HCT116 (cell line): ENCODE measurements at regions not wholly inside any gene's neighbourhood (a gene's known extent, or its start where the extent isn't known, plus 50 kb on each side); places are given as distances from the start of the nearest gene placed in this dataset.

Experiments
- ATAC-seq: fragments of 200-7000 bp; cut with Tn5 transposase; 2 replicates; pipeline ENCODE4 v1.9.1; 2020; ENCODE audit warnings: mild to moderate bottlenecking, moderate library complexity
- BruUV-seq: library from RNA; stranded (reverse); fragments of 400-500 nt; replicated peaks from 2 replicates; lab custom pipeline; 2021; lab: Mats Ljungman, UMichigan
- CTCF ChIA-PET: fragments of 300-600 bp; sonication (Branson Sonifier 250); formaldehyde crosslinking; loops from one replicate; lab custom pipeline; 2021; ENCODE audit warnings: antibody characterized with exemption; lab: Charles Lee
- POLR2A ChIA-PET: fragments of 300-600, 350-600 bp; sonication (Branson Sonifier 250); formaldehyde crosslinking; loops from one replicate; lab custom pipeline; 2021; ENCODE audit warnings: antibody characterized with exemption; lab: Charles Lee
- RAD21 ChIA-PET, 2 experiments: fragments of 300-600 bp; sonication (Branson Sonifier 250); formaldehyde crosslinking; loops; one replicate each; lab custom pipeline; 2023; ENCODE audit warnings: low total read pairs in 2 of 2; ENCODE audit not compliant: uncharacterized antibody in 2 of 2, unreplicated experiment in 2 of 2, low non-redundant PET in 1 of 2; lab: Charles Lee
- DNase-seq: peaks from one replicate; pipeline ENCODE4 v3.0.0-alpha.2; 2010; ENCODE audit warnings: low read depth, low spot score
- H2AFZ ChIP-seq: fragments of 200-600 bp; shearing (Covaris generic), sonication (generic); 2 replicates; pipeline ENCODE4 v1.6.1; 2017; ENCODE audit warnings: low read depth, mixed run types, mixed read lengths, antibody characterized with exemption, low read length; ENCODE audit not compliant: poor library complexity, severe bottlenecking
- H3K27ac ChIP-seq: 2 replicates; pipeline ENCODE4 v1.5.1; 2012; ENCODE audit warnings: low read depth, low read length
- H3K27me3 ChIP-seq: fragments of 200-600 bp; sonication (generic); 2 replicates; pipeline ENCODE4 v1.6.1; 2016; ENCODE audit warnings: mixed run types, low read length, mixed read lengths; ENCODE audit not compliant: insufficient read depth
- H3K36me3 ChIP-seq, 2 experiments: fragments of 200-500 bp in 1 of 2; fragments of 200-600 bp in 1 of 2; sonication (Bioruptor generic) in 1 of 2; sonication (generic) in 1 of 2; 2 replicates each; pipeline versions ENCODE4 v1.5.1 to v1.6.1; 2014 to 2016; ENCODE audit warnings: low read length in 2 of 2, inconsistent platforms in 1 of 2, mixed read lengths in 1 of 2, mixed run types in 1 of 2; ENCODE audit not compliant: insufficient read depth in 2 of 2, control insufficient read depth in 1 of 2
- H3K4me1 ChIP-seq, 2 experiments: fragments of 200-600 bp in 1 of 2; sonication (generic) in 1 of 2; 2 replicates each; pipeline versions ENCODE4 v1.5.1 to v1.6.1; 2012 to 2017; ENCODE audit warnings: low read length in 2 of 2, inconsistent platforms in 1 of 2, mild to moderate bottlenecking in 1 of 2, mixed read lengths in 1 of 2, mixed run types in 1 of 2, moderate library complexity in 1 of 2; ENCODE audit not compliant: insufficient read depth in 2 of 2, control insufficient read depth in 1 of 2
- H3K4me2 ChIP-seq: fragments of 200-600 bp; sonication (generic); 2 replicates; pipeline ENCODE4 v1.6.1; 2017; ENCODE audit warnings: mixed run types, low read length, mixed read lengths
- H3K4me3 ChIP-seq, 2 experiments: fragments of 200-600 bp in 1 of 2; sonication (generic) in 1 of 2; replicated peaks in 1 of 2; 2 replicates each; pipeline ENCODE4 v1.5.1; 2011 to 2016; ENCODE audit warnings: low read length in 2 of 2, control low read depth in 1 of 2, low read depth in 1 of 2, mild to moderate bottlenecking in 1 of 2, mixed read lengths in 1 of 2, mixed run types in 1 of 2
- H3K79me2 ChIP-seq: fragments of 200-600 bp; sonication (generic); 2 replicates; pipeline ENCODE4 v1.6.1; 2017; ENCODE audit warnings: mild to moderate bottlenecking, mixed run types, low read length, moderate library complexity, mixed read lengths; ENCODE audit not compliant: insufficient read depth
- H3K9ac ChIP-seq: fragments of 200-600 bp; sonication (generic); 2 replicates; pipeline ENCODE4 v1.6.1; 2016; ENCODE audit warnings: low read length, mixed read lengths
- H3K9me2 ChIP-seq: fragments of 200-600 bp; sonication (generic), shearing (Covaris generic); 2 replicates; pipeline ENCODE4 v1.6.1; 2017; ENCODE audit warnings: mixed run types, mild to moderate bottlenecking, moderate library complexity; ENCODE audit not compliant: insufficient read depth
- H3K9me3 ChIP-seq, 2 experiments: fragments of 200-500 bp in 1 of 2; fragments of 200-600 bp in 1 of 2; sonication (Bioruptor generic) in 1 of 2; sonication (generic) in 1 of 2; 2 replicates each; pipeline ENCODE4 v1.6.1; 2014 to 2017; ENCODE audit warnings: low read length in 2 of 2, mixed read lengths in 2 of 2, inconsistent platforms in 1 of 2, low read depth in 1 of 2, mild to moderate bottlenecking in 1 of 2, mixed run types in 1 of 2, moderate library complexity in 1 of 2; ENCODE audit not compliant: control insufficient read depth in 1 of 2, insufficient read depth in 1 of 2
- H4K20me1 ChIP-seq: fragments of 200-600 bp; sonication (generic), shearing (Covaris generic); 2 replicates; pipeline ENCODE4 v1.6.1; 2017; ENCODE audit warnings: mixed run types, mild to moderate bottlenecking, moderate library complexity; ENCODE audit not compliant: insufficient read depth
- CBX3 ChIP-seq: IDR thresholded peaks from 2 replicates; pipeline ENCODE4 v1.6.1; 2012; ENCODE audit warnings: low read depth
- CEBPB ChIP-seq: IDR thresholded peaks from 2 replicates; pipeline ENCODE4 v1.6.1; 2012; ENCODE audit warnings: low read depth
- EGR1 ChIP-seq: IDR thresholded peaks from 2 replicates; pipeline ENCODE4 v1.6.1; 2012; ENCODE audit warnings: low read depth
- ELF1 ChIP-seq: IDR thresholded peaks from 2 replicates; pipeline ENCODE4 v1.6.1; 2012; ENCODE audit warnings: low read depth, borderline replicate concordance
- FOSL1 ChIP-seq: IDR thresholded peaks from 2 replicates; pipeline ENCODE4 v1.6.1; 2012; ENCODE audit warnings: low read depth
- POLR2AphosphoS5 ChIP-seq: IDR thresholded peaks from 2 replicates; pipeline ENCODE4 v1.6.1; 2011; ENCODE audit warnings: mild to moderate bottlenecking, low read depth, low read length, moderate library complexity
- SIN3A ChIP-seq: IDR thresholded peaks from 2 replicates; pipeline ENCODE4 v1.6.1; 2012; ENCODE audit warnings: low read depth
- SP1 ChIP-seq: IDR thresholded peaks from 2 replicates; pipeline ENCODE4 v1.6.1; 2012; ENCODE audit warnings: low read depth
- SRF ChIP-seq: IDR thresholded peaks from 2 replicates; pipeline ENCODE4 v1.6.1; 2012; ENCODE audit warnings: low read depth
- TCF7L2 ChIP-seq: IDR thresholded peaks from 2 replicates; pipeline ENCODE4 v1.7.0; 2011; ENCODE audit warnings: borderline replicate concordance, inconsistent platforms; ENCODE audit not compliant: insufficient read depth, insufficient read length; ENCODE audit errors: extremely low read depth
- YY1 ChIP-seq: IDR thresholded peaks from 2 replicates; pipeline ENCODE4 v1.6.1; 2011; ENCODE audit warnings: low read length, low read depth, moderate library complexity, mild to moderate bottlenecking; ENCODE audit not compliant: insufficient replicate concordance; ENCODE audit errors: extremely low read depth
- ZFX ChIP-seq: fragments of 450-650 bp; IDR thresholded peaks from 2 replicates; pipeline ENCODE4 v1.6.1; 2017
- intact Hi-C: fragments of 100-400 bp; cut with micrococcal nuclease; formaldehyde crosslinking; loops from 2 replicates; pipeline ENCODE4 v1.10.0; 2022
- TF ChIP-seq, protein P1 (sequence below): IDR thresholded peaks from 2 replicates; pipeline ENCODE4 v1.6.1; 2012
- TF ChIP-seq, protein P2 (sequence below): IDR thresholded peaks from 2 replicates; pipeline ENCODE4 v1.6.1; 2012
- TF ChIP-seq, protein P3 (sequence below), 3 experiments: fragments of 200-600 bp in 1 of 3; sonication (generic) in 1 of 3; IDR thresholded peaks in 2 of 3; conservative IDR thresholded peaks in 1 of 3; 2 replicates each; pipeline ENCODE4 v1.5.1; 2012 to 2017; ENCODE audit warnings: low read depth in 2 of 3, low read length in 2 of 3, antibody characterized with exemption in 1 of 3, borderline replicate concordance in 1 of 3, control low read depth in 1 of 3, mild to moderate bottlenecking in 1 of 3, mixed read lengths in 1 of 3, mixed run types in 1 of 3, moderate library complexity in 1 of 3; ENCODE audit not compliant: insufficient read depth in 1 of 3

DNA sequence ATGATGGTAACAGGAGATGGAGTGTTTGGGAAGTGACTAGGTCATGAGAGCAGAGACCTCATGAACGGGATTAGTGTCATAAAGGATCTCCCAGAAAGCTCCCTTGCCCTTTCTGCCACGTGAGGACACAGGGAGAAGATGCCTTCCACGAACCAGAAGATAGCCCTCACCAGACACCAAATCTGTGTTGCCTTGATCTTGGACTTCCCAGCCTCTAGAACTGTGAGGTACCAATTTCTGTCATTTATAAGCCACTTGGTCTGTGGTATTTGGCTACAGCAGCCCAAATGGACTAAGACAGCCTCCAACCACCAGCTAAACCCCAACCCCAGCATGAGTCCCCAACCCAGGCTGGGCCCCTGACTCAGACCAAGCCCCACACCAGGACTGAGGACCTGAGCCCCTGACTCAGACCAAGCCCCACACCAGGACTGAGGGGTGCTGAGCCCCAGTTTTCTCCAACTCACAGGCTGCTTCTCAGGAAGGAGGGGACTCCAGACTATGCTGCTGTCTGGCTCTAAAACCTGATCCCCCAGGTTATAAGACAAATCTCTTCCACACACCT is 54.1 kb downstream of the PTPRS start:
- TF ChIP-seq CBX3 = no peak
- TF ChIP-seq TCF7L2 = no peak
- TF ChIP-seq YY1 = no peak
- TF ChIP-seq ELF1 = no peak
- TF ChIP-seq, protein P1, sequence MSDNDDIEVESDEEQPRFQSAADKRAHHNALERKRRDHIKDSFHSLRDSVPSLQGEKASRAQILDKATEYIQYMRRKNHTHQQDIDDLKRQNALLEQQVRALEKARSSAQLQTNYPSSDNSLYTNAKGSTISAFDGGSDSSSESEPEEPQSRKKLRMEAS = no peak
- TF ChIP-seq CEBPB = no peak
- TF ChIP-seq, protein P2, sequence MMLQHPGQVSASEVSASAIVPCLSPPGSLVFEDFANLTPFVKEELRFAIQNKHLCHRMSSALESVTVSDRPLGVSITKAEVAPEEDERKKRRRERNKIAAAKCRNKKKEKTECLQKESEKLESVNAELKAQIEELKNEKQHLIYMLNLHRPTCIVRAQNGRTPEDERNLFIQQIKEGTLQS = no peak
- no peak for TF ChIP-seq FOSL1
- TF ChIP-seq EGR1 = no peak
- TF ChIP-seq, protein P3, sequence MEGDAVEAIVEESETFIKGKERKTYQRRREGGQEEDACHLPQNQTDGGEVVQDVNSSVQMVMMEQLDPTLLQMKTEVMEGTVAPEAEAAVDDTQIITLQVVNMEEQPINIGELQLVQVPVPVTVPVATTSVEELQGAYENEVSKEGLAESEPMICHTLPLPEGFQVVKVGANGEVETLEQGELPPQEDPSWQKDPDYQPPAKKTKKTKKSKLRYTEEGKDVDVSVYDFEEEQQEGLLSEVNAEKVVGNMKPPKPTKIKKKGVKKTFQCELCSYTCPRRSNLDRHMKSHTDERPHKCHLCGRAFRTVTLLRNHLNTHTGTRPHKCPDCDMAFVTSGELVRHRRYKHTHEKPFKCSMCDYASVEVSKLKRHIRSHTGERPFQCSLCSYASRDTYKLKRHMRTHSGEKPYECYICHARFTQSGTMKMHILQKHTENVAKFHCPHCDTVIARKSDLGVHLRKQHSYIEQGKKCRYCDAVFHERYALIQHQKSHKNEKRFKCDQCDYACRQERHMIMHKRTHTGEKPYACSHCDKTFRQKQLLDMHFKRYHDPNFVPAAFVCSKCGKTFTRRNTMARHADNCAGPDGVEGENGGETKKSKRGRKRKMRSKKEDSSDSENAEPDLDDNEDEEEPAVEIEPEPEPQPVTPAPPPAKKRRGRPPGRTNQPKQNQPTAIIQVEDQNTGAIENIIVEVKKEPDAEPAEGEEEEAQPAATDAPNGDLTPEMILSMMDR (IDR thresholded peaks at IDR 0.05 in 2 of 3, conservative IDR thresholded peaks at IDR 0.05 in 1 of 3; ENCODE audit: borderline replicate concordance in 1 of 3, insufficient read depth in 1 of 3, low read depth in 2 of 3, low read length in 2 of 3) = no peak
- no peak for TF ChIP-seq ZFX
- TF ChIP-seq SIN3A = no peak
- no peak for TF ChIP-seq POLR2AphosphoS5
- TF ChIP-seq SP1 = no peak
- TF ChIP-seq SRF = no peak
- peaks cover 3 to 7% of the 10 kb centered on the region in 2 experiments; a peak in 2 of 4 replicates for H3K36me3 ChIP-seq
- ChIA-PET RAD21 (no interaction called here), CTCF (no interaction called here), POLR2A (no interaction called here)
- DNase-seq (no peak), ATAC-seq (no peak)
- H3K27me3 ChIP-seq = no peaks in the 10 kb centered on the region
- BruUV-seq = no TSS peak
- H3K9ac ChIP-seq = no peak overlapping the region
- no peak overlapping the region for H3K4me3 ChIP-seq
- H3K79me2 ChIP-seq = peaks cover 33% of the 10 kb centered on the region; the same call in 1 of the 2 replicates
- intact Hi-C loops = no loop called here
- no peak overlapping the region for H3K4me2 ChIP-seq
- peaks cover 0 to under 1% of the 10 kb centered on the region in 2 experiments; a peak in 1 of 4 replicates for H3K4me1 ChIP-seq
- no peaks in the 10 kb centered on the region for H3K9me2 ChIP-seq
- H4K20me1 ChIP-seq = no peaks in the 10 kb centered on the region
- no peak overlapping the region for H2AFZ ChIP-seq
- no peaks in the 10 kb centered on the region for H3K9me3 ChIP-seq
- no peak overlapping the region for H3K27ac ChIP-seq
